Erythroblast (primary cell): ENCODE measurements at regions not wholly inside any gene's neighbourhood (a gene's known extent, or its start where the extent isn't known, plus 50 kb on each side); places are given as distances from the start of the nearest gene placed in this dataset.

Experiments used
- GATA1 ChIP-seq: IDR thresholded peaks from 2 replicates; pipeline ENCODE4 v1.6.1; 2011; ENCODE audit warnings: low read depth, mild to moderate bottlenecking, control low read depth, low read length, moderate library complexity
- POLR2A ChIP-seq: IDR thresholded peaks from 2 replicates; pipeline ENCODE4 v1.6.1; 2011; ENCODE audit warnings: mild to moderate bottlenecking, low read length

GRCh38 chr14:62308891-62309290 is 546.7 kb downstream of the SNAPC1 start:
- no peak for TF ChIP-seq POLR2A
- TF ChIP-seq GATA1 = no peak
